SU-DHL-6 (cell line): ENCODE measurements at regions not wholly inside any gene's neighbourhood (a gene's known extent, or its start where the extent isn't known, plus 50 kb on each side); places are given as distances from the start of the nearest gene placed in this dataset.

ENCODE experiments used
- EZH2phosphoT487 ChIP-seq: fragments of 200-600 bp; sonication (generic), shearing (Covaris generic); conservative IDR thresholded peaks from 2 replicates; pipeline ENCODE4 v1.6.1; 2018; ENCODE audit warnings: mild to moderate bottlenecking, antibody characterized with exemption, low read length, moderate library complexity, mixed read lengths
- TF ChIP-seq, protein P1 (sequence below): fragments of 200-600 bp; sonication (generic); IDR thresholded peaks from one replicate; pipeline ENCODE4 v1.5.1; 2017; ENCODE audit warnings: antibody characterized with exemption, mild to moderate bottlenecking, low read length, moderate library complexity; ENCODE audit not compliant: insufficient read depth, poor library complexity, severe bottlenecking

DNA sequence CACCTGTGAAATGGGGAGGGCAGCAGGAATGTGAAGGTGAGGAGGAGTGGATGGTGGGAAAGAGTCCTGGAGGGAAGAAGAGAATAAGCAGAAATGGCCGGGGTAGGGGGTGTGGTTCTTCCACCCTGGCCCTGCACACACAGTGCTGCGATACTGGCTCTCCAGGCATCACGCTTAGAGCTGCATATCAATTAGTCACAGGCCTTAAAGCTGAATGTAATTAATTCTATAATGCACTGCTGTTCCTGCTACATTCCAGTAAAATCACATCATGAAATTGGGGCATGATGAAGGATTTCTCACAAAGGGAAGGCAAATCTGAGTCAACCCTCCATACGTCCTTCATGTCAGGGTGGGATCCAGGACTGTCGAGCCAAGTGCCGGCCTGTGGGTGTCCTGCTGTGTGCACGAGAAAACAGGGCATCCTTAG is 566.1 kb downstream of the BCL11B start:
- TF ChIP-seq, protein P1, sequence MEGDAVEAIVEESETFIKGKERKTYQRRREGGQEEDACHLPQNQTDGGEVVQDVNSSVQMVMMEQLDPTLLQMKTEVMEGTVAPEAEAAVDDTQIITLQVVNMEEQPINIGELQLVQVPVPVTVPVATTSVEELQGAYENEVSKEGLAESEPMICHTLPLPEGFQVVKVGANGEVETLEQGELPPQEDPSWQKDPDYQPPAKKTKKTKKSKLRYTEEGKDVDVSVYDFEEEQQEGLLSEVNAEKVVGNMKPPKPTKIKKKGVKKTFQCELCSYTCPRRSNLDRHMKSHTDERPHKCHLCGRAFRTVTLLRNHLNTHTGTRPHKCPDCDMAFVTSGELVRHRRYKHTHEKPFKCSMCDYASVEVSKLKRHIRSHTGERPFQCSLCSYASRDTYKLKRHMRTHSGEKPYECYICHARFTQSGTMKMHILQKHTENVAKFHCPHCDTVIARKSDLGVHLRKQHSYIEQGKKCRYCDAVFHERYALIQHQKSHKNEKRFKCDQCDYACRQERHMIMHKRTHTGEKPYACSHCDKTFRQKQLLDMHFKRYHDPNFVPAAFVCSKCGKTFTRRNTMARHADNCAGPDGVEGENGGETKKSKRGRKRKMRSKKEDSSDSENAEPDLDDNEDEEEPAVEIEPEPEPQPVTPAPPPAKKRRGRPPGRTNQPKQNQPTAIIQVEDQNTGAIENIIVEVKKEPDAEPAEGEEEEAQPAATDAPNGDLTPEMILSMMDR = no peak
- no peak for TF ChIP-seq EZH2phosphoT487
